ENCODE measurements at regions not wholly inside any gene's neighbourhood (a gene's known extent, or its start where the extent isn't known, plus 50 kb on each side); places are given as distances from the start of the nearest gene placed in this dataset.

DNA sequence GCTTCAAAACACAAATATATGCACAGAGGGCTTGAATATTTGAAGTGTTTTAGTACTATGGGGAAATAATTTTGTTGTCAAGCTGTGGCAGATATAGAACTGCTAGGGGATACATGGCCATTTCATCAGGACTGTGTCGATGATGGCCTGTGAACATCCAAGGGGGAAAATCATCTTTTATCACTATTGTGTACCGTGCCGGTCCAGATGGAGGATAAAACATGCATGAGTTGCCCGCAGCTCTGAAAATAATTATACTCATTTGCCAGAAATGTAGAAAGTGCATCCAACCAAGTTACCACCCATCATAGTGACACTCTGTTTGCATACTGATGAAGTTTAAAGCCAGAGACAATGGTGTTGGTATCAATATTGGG lies 405.9 kb downstream of the ZSWIM6 start:
- Histone ChIP-seq H3K4me2 (ENCODE audit: low read depth, low read length) (no peak overlapping the region), H3K9me3 (replicated peaks; ENCODE audit: insufficient read depth, low read length) (no peaks in the 10 kb centered on the region), H2AFZ (ENCODE audit: low read length) (no peak overlapping the region), H3K36me3 (replicated peaks; ENCODE audit: insufficient read depth, low read length) (no peaks in the 10 kb centered on the region), H4K20me1 (ENCODE audit: insufficient read depth, low read length) (no peaks in the 10 kb centered on the region), H3K4me1 (ENCODE audit: low read length) (no peaks in the 10 kb centered on the region), H3K9me2 (replicated peaks; ENCODE audit: insufficient read depth, low read length) (no peaks in the 10 kb centered on the region), H3K9ac (ENCODE audit: low read length) (no peak overlapping the region), H3K27me3 (replicated peaks; ENCODE audit: insufficient read depth, low read length) (no peaks in the 10 kb centered on the region), H3K4me3 (ENCODE audit: low read length) (no peak overlapping the region), H3K79me2 (ENCODE audit: low read length) (no peaks in the 10 kb centered on the region), H3F3A (ENCODE audit: insufficient read depth, low read length) (no peaks in the 10 kb centered on the region), H3K27ac (ENCODE audit: low read length) (no peak overlapping the region)
- TF ChIP-seq EZH2phosphoT487 (IDR thresholded peaks at IDR 0.05; ENCODE audit: low read length) = no peak
- TF ChIP-seq EZH2 (optimal IDR thresholded peaks at IDR 0.05; ENCODE audit: low read depth, low read length) = no peak
- TF ChIP-seq, protein P1, sequence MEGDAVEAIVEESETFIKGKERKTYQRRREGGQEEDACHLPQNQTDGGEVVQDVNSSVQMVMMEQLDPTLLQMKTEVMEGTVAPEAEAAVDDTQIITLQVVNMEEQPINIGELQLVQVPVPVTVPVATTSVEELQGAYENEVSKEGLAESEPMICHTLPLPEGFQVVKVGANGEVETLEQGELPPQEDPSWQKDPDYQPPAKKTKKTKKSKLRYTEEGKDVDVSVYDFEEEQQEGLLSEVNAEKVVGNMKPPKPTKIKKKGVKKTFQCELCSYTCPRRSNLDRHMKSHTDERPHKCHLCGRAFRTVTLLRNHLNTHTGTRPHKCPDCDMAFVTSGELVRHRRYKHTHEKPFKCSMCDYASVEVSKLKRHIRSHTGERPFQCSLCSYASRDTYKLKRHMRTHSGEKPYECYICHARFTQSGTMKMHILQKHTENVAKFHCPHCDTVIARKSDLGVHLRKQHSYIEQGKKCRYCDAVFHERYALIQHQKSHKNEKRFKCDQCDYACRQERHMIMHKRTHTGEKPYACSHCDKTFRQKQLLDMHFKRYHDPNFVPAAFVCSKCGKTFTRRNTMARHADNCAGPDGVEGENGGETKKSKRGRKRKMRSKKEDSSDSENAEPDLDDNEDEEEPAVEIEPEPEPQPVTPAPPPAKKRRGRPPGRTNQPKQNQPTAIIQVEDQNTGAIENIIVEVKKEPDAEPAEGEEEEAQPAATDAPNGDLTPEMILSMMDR (IDR thresholded peaks at IDR 0.05; ENCODE audit: low read length) = no peak
- no peak for DNase-seq

DNA sequence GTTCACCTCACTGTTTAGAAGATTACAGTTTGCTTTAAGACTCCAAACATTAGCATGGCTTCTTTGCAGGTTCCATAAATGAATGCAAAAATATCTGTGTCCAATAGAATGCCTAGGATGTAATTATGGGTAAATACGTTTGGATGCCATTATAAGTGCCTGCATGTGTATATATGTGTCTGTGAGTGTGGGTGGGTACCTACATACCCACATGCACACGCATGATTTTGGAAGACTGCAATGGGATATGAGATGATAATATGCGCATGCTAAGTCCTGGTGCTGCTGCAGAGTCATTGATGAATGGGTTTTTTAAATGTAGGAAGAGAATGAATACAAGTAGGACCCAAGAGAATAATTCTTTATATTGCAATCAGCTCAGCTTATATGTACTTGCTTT lies 406.4 kb downstream of the ZSWIM6 start:
- H3K4me1 ChIP-seq (ENCODE audit: low read length) = no peaks in the 10 kb centered on the region
- H4K20me1 ChIP-seq (ENCODE audit: insufficient read depth, low read length) = no peaks in the 10 kb centered on the region
- H3K9me3 ChIP-seq (replicated peaks; ENCODE audit: insufficient read depth, low read length) = no peaks in the 10 kb centered on the region
- no peaks in the 10 kb centered on the region for H3K27me3 ChIP-seq (replicated peaks; ENCODE audit: insufficient read depth, low read length)
- H3K79me2 ChIP-seq (ENCODE audit: low read length) = no peaks in the 10 kb centered on the region
- H3K9ac ChIP-seq (ENCODE audit: low read length) = no peak overlapping the region
- H2AFZ ChIP-seq (ENCODE audit: low read length) = no peak overlapping the region
- DNase-seq = no peak
- no peaks in the 10 kb centered on the region for H3K36me3 ChIP-seq (replicated peaks; ENCODE audit: insufficient read depth, low read length)
- H3K4me3 ChIP-seq (ENCODE audit: low read length) = no peak overlapping the region
- no peak for TF ChIP-seq EZH2phosphoT487 (IDR thresholded peaks at IDR 0.05; ENCODE audit: low read length)
- no peak overlapping the region for H3K4me2 ChIP-seq (ENCODE audit: low read depth, low read length)
- H3K9me2 ChIP-seq (replicated peaks; ENCODE audit: insufficient read depth, low read length) = no peaks in the 10 kb centered on the region
- H3F3A ChIP-seq (ENCODE audit: insufficient read depth, low read length) = no peaks in the 10 kb centered on the region
- no peak overlapping the region for H3K27ac ChIP-seq (ENCODE audit: low read length)

DNA sequence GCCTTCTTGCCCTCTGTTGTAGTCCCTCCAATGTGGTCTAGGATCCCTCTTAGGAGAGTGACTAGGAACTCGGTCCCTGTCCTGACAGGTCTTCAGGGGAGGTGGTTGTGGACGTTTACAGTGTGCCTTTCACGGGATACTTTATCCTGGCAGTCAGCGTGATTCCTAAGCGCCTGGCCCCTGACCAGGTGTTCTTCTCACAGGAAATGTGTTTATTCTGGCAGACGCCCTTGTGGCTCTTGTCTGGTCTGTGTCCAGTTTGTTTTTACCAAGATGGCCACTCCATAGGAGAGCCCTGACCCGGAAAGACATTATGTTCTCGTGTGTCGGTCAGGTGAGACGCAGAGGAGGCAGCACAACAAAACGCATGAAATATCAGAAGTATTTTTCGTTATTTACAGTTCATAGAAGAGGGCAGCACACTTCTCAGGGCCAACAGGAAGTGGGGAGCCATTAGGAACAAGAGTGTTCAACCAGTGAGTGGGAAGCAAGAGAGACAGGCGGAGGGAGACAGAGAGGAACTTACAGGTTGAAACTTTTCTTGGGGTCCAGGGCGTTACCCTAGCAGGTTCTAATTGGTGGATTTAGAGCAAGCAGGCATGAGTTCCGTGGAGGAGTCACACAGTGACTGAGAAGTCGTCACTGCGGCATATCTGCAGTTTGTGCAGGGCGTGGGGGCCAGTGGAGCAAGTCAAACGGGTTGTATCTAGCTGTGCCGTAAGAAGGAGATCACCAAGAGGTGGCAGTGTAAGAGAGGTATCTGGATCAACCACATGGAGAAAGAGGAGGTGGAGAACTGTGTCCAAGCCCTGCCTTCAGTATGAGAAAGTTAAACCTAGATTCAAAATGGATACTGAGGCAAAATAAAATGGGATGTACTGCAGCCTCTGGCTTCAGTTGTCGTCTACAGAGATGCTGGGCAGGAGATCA lies 412.9 kb downstream of the ZSWIM6 start:
- H3K79me2 ChIP-seq (ENCODE audit: low read length) = no peaks in the 10 kb centered on the region
- H3F3A ChIP-seq (ENCODE audit: insufficient read depth, low read length) = no peaks in the 10 kb centered on the region
- no peak for DNase-seq
- no peak overlapping the region for H3K4me2 ChIP-seq (ENCODE audit: low read depth, low read length)
- H4K20me1 ChIP-seq (ENCODE audit: insufficient read depth, low read length) = no peaks in the 10 kb centered on the region
- H3K4me3 ChIP-seq (ENCODE audit: low read length) = no peak overlapping the region
- no peaks in the 10 kb centered on the region for H3K4me1 ChIP-seq (ENCODE audit: low read length)
- H3K27me3 ChIP-seq (replicated peaks; ENCODE audit: insufficient read depth, low read length) = no peaks in the 10 kb centered on the region
- no peak overlapping the region for H3K27ac ChIP-seq (ENCODE audit: low read length)
- no peaks in the 10 kb centered on the region for H3K9me2 ChIP-seq (replicated peaks; ENCODE audit: insufficient read depth, low read length)
- H3K36me3 ChIP-seq (replicated peaks; ENCODE audit: insufficient read depth, low read length) = no peaks in the 10 kb centered on the region
- H2AFZ ChIP-seq (ENCODE audit: low read length) = no peak overlapping the region
- TF ChIP-seq EZH2phosphoT487 (IDR thresholded peaks at IDR 0.05; ENCODE audit: low read length) (no peak), EZH2 (optimal IDR thresholded peaks at IDR 0.05; ENCODE audit: low read depth, low read length) (no peak)
- TF ChIP-seq, protein P1 (IDR thresholded peaks at IDR 0.05; ENCODE audit: low read length) = no peak
- H3K9me3 ChIP-seq (replicated peaks; ENCODE audit: insufficient read depth, low read length) = no peaks in the 10 kb centered on the region
- no peak overlapping the region for H3K9ac ChIP-seq (ENCODE audit: low read length)
